ENCODE measurements at regions not wholly inside any gene's neighbourhood (a gene's known extent, or its start where the extent isn't known, plus 50 kb on each side); places are given as distances from the start of the nearest gene placed in this dataset.

GRCh38 chr12:126454581-126454980 is 1389.3 kb downstream of the AACS start:
- no peak for TF ChIP-seq CTCF (IDR thresholded peaks at IDR 0.05; ENCODE audit: control insufficient read depth, insufficient read depth, low read depth, low read length, missing control alignments)
- no peak for DNase-seq (ENCODE audit: low read depth)
- no peak overlapping the region for H3K4me3 ChIP-seq (ENCODE audit: control insufficient read depth, low read depth, low read length)

GRCh38 chr12:126457776-126458175 is 1392.5 kb downstream of the AACS start:
- no peak for DNase-seq (ENCODE audit: low read depth)
- no peak overlapping the region for H3K4me3 ChIP-seq (ENCODE audit: control insufficient read depth, low read depth, low read length)
- no peak for TF ChIP-seq CTCF (IDR thresholded peaks at IDR 0.05; ENCODE audit: control insufficient read depth, insufficient read depth, low read depth, low read length, missing control alignments)

- no peak overlapping the region for H3K4me3 ChIP-seq (ENCODE audit: control insufficient read depth, low read depth, low read length)
- no peak for TF ChIP-seq CTCF (IDR thresholded peaks at IDR 0.05; ENCODE audit: control insufficient read depth, insufficient read depth, low read depth, low read length, missing control alignments)
- no peak for DNase-seq (ENCODE audit: low read depth)
Observed at GRCh38 chr12:126464153-126464552, 1398.9 kb downstream of the AACS start.

GRCh38 chr12:126469211-126469610 is 1404.0 kb downstream of the AACS start:
- DNase-seq (ENCODE audit: low read depth) = no peak
- TF ChIP-seq CTCF (IDR thresholded peaks at IDR 0.05; ENCODE audit: control insufficient read depth, insufficient read depth, low read depth, low read length, missing control alignments) = no peak
- no peak overlapping the region for H3K4me3 ChIP-seq (ENCODE audit: control insufficient read depth, low read depth, low read length)

GRCh38 chr12:126474703-126475102 is 1409.5 kb downstream of the AACS start:
- DNase-seq (ENCODE audit: low read depth) = no peak

GRCh38 chr12:126480451-126480850 is 1415.2 kb downstream of the AACS start:
- no peak overlapping the region for H3K4me3 ChIP-seq (ENCODE audit: control insufficient read depth, low read depth, low read length)
- no peak for DNase-seq (ENCODE audit: low read depth)
- TF ChIP-seq CTCF (IDR thresholded peaks at IDR 0.05; ENCODE audit: control insufficient read depth, insufficient read depth, low read depth, low read length, missing control alignments) = no peak

More at GRCh38 chr12:126474703-126475102, 1409.5 kb downstream of the AACS start:
- TF ChIP-seq CTCF (IDR thresholded peaks at IDR 0.05; ENCODE audit: control insufficient read depth, insufficient read depth, low read depth, low read length, missing control alignments) = no peak
- no peak overlapping the region for H3K4me3 ChIP-seq (ENCODE audit: control insufficient read depth, low read depth, low read length)

- DNase-seq (ENCODE audit: low read depth) = no peak
- TF ChIP-seq CTCF (IDR thresholded peaks at IDR 0.05; ENCODE audit: control insufficient read depth, insufficient read depth, low read depth, low read length, missing control alignments) = no peak
- no peak overlapping the region for H3K4me3 ChIP-seq (ENCODE audit: control insufficient read depth, low read depth, low read length)
Observed at GRCh38 chr12:126481688-126482087, 1416.5 kb downstream of the AACS start.
